ENCODE measurements at regions not wholly inside any gene's neighbourhood (a gene's known extent, or its start where the extent isn't known, plus 50 kb on each side); places are given as distances from the start of the nearest gene placed in this dataset.

DNA sequence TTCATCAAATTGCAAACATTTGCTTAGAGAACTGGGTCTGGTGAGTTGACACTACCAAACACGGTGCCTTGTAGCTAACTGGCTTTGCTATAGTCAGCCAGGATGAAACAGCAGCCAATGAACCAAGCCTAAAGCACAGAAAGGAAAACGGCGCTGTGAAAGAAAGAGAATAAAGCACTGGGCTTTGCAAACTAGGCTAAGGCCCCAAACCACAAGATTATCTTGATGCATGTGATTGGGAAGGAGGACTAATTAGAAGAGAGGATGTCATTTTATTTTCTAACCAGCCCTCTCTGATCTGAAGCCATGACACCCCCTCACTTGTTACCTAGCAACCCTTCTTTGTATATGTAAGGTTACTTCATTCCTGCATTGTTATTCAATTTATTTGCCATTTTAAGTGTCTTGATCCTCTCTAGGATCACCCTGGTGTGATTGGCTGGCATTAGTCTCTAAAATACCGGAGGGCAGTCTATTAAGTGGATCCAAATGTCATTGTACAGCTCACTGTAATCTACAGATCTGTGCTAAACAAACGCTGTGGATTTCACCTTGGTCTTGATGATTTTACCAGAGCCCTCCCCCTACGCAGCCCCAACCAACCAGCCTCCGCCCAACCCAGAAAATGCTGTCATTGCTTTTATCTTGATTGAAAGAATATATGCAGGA lies 395.4 kb upstream of the ACVR2A start:
- CTCF ChIA-PET, result no interaction called here
- in situ Hi-C loops (cut with HindIII; ENCODE audit: low pct_unique_long_range_greater_than_20kb, low sequenced_read_pairs) (no loop called here), intact Hi-C loops (cut with micrococcal nuclease; ENCODE audit: unreplicated experiment) (no loop called here)
- Histone ChIP-seq H3K27me3 (ENCODE audit: control insufficient read depth, insufficient read depth, low read length) (no peaks in the 10 kb centered on the region), H3K4me3 (ENCODE audit: low read depth in 2 of 2, low read length in 2 of 2) (no peak overlapping the region), H3K9me3 (ENCODE audit: control insufficient read depth, insufficient read depth, low read depth, low read length) (no peaks in the 10 kb centered on the region), H3K36me3 (ENCODE audit: control insufficient read depth, insufficient read depth, low read length) (no peaks in the 10 kb centered on the region), H3K27ac (ENCODE audit: low read length) (no peak overlapping the region), H3K4me1 (ENCODE audit: control insufficient read depth, insufficient read depth, low read length) (no peaks in the 10 kb centered on the region)
- ATAC-seq, result no peak
- POLR2A ChIA-PET, result no interaction called here
- no peak for TF ChIP-seq SIN3A (IDR thresholded peaks at IDR 0.05; ENCODE audit: borderline replicate concordance, insufficient read depth, low read depth, low read length)
- DNase-seq (ENCODE audit: low read depth, low spot score), result no peak
- BruUV-seq (replicated peaks), result no TSS peak

DNA sequence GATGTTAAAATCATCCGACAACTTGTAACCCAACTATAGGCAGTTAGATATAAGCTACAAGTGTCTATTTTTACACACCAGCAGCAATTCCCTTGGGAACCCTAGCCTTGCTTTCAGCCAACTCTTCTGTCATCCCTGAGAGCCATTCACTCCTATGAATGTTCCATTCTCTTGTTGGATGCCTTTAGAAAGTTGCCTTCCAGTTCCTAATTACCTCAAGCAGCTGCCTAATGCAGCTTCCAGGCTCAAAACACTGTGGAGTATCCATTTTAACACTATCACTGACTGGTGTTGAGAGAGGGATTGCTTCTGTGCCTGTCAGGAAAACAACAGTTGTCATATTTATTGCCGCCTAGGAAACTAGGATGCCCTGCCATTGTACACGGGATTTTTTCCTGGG lies 402.0 kb upstream of the ACVR2A start:
- ATAC-seq (no peak), DNase-seq (ENCODE audit: low read depth, low spot score) (no peak)
- no TSS peak for BruUV-seq (replicated peaks)
- CTCF ChIA-PET, result no interaction called here
- Histone ChIP-seq H3K27me3 (ENCODE audit: control insufficient read depth, insufficient read depth, low read length) (no peaks in the 10 kb centered on the region), H3K27ac (ENCODE audit: low read length) (no peak overlapping the region), H3K36me3 (ENCODE audit: control insufficient read depth, insufficient read depth, low read length) (no peaks in the 10 kb centered on the region), H3K4me1 (ENCODE audit: control insufficient read depth, insufficient read depth, low read length) (no peaks in the 10 kb centered on the region), H3K9me3 (ENCODE audit: control insufficient read depth, insufficient read depth, low read depth, low read length) (no peaks in the 10 kb centered on the region), H3K4me3 (ENCODE audit: low read depth in 2 of 2, low read length in 2 of 2) (no peak overlapping the region)
- in situ Hi-C loops (cut with HindIII; ENCODE audit: low pct_unique_long_range_greater_than_20kb, low sequenced_read_pairs) (no loop called here), intact Hi-C loops (cut with micrococcal nuclease; ENCODE audit: unreplicated experiment) (no loop called here)
- TF ChIP-seq POLR2AphosphoS5 (IDR thresholded peaks at IDR 0.05; ENCODE audit: low read depth, low read length) (no peak), TCF7L2 (IDR thresholded peaks at IDR 0.05; ENCODE audit: low read depth, low read length) (no peak), SIN3A (IDR thresholded peaks at IDR 0.05; ENCODE audit: borderline replicate concordance, insufficient read depth, low read depth, low read length) (no peak)
- TF ChIP-seq, protein P1, sequence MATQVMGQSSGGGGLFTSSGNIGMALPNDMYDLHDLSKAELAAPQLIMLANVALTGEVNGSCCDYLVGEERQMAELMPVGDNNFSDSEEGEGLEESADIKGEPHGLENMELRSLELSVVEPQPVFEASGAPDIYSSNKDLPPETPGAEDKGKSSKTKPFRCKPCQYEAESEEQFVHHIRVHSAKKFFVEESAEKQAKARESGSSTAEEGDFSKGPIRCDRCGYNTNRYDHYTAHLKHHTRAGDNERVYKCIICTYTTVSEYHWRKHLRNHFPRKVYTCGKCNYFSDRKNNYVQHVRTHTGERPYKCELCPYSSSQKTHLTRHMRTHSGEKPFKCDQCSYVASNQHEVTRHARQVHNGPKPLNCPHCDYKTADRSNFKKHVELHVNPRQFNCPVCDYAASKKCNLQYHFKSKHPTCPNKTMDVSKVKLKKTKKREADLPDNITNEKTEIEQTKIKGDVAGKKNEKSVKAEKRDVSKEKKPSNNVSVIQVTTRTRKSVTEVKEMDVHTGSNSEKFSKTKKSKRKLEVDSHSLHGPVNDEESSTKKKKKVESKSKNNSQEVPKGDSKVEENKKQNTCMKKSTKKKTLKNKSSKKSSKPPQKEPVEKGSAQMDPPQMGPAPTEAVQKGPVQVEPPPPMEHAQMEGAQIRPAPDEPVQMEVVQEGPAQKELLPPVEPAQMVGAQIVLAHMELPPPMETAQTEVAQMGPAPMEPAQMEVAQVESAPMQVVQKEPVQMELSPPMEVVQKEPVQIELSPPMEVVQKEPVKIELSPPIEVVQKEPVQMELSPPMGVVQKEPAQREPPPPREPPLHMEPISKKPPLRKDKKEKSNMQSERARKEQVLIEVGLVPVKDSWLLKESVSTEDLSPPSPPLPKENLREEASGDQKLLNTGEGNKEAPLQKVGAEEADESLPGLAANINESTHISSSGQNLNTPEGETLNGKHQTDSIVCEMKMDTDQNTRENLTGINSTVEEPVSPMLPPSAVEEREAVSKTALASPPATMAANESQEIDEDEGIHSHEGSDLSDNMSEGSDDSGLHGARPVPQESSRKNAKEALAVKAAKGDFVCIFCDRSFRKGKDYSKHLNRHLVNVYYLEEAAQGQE (IDR thresholded peaks at IDR 0.05; ENCODE audit: insufficient read depth in 1 of 2, low read depth in 2 of 2, low read length in 1 of 2), result no peak
- TF ChIP-seq, protein P2, sequence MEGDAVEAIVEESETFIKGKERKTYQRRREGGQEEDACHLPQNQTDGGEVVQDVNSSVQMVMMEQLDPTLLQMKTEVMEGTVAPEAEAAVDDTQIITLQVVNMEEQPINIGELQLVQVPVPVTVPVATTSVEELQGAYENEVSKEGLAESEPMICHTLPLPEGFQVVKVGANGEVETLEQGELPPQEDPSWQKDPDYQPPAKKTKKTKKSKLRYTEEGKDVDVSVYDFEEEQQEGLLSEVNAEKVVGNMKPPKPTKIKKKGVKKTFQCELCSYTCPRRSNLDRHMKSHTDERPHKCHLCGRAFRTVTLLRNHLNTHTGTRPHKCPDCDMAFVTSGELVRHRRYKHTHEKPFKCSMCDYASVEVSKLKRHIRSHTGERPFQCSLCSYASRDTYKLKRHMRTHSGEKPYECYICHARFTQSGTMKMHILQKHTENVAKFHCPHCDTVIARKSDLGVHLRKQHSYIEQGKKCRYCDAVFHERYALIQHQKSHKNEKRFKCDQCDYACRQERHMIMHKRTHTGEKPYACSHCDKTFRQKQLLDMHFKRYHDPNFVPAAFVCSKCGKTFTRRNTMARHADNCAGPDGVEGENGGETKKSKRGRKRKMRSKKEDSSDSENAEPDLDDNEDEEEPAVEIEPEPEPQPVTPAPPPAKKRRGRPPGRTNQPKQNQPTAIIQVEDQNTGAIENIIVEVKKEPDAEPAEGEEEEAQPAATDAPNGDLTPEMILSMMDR (IDR thresholded peaks at IDR 0.05), result no peak
- POLR2A ChIA-PET, result no interaction called here

DNA sequence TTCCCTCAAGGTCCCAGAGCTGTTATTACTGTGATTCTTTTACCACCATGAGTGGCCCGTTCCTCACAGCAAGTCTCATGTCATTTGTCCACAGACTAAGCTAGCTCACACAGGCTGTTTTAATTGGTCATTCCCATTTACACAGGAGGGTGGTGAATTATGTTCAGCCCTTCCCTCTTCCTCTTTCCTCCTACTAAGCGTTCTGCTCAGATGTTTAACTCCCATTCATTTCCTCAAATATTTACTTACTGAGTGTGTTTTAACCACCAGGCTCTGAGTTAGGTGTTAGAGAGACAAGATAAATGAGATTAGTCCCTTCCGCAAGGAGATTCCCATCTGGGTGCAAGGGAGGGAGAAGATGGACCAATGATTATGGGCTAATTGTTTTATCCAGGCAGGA lies 403.6 kb upstream of the ACVR2A start:
- in situ Hi-C loops (cut with HindIII; ENCODE audit: low pct_unique_long_range_greater_than_20kb, low sequenced_read_pairs), result no loop called here
- BruUV-seq (replicated peaks), result no TSS peak
- H3K36me3 ChIP-seq (ENCODE audit: control insufficient read depth, insufficient read depth, low read length), result no peaks in the 10 kb centered on the region
- CTCF ChIA-PET, result no interaction called here
- no peak overlapping the region for H3K4me3 ChIP-seq (ENCODE audit: low read depth in 2 of 2, low read length in 2 of 2)
- no peaks in the 10 kb centered on the region for H3K4me1 ChIP-seq (ENCODE audit: control insufficient read depth, insufficient read depth, low read length)
- DNase-seq (ENCODE audit: low read depth, low spot score), result no peak
- POLR2A ChIA-PET, result no interaction called here
- no peak for ATAC-seq
- TF ChIP-seq, protein P1 (IDR thresholded peaks at IDR 0.05; ENCODE audit: insufficient read depth in 1 of 2, low read depth in 2 of 2, low read length in 1 of 2), result no peak
- TF ChIP-seq SIN3A (IDR thresholded peaks at IDR 0.05; ENCODE audit: borderline replicate concordance, insufficient read depth, low read depth, low read length), result no peak
- no peak for TF ChIP-seq POLR2AphosphoS5 (IDR thresholded peaks at IDR 0.05; ENCODE audit: low read depth, low read length)
- TF ChIP-seq, protein P2 (IDR thresholded peaks at IDR 0.05), result no peak
- no peak for TF ChIP-seq TCF7L2 (IDR thresholded peaks at IDR 0.05; ENCODE audit: low read depth, low read length)
- no peaks in the 10 kb centered on the region for H3K27me3 ChIP-seq (ENCODE audit: control insufficient read depth, insufficient read depth, low read length)
- intact Hi-C loops (cut with micrococcal nuclease; ENCODE audit: unreplicated experiment), result no loop called here
- no peaks in the 10 kb centered on the region for H3K9me3 ChIP-seq (ENCODE audit: control insufficient read depth, insufficient read depth, low read depth, low read length)
- H3K27ac ChIP-seq (ENCODE audit: low read length), result no peak overlapping the region
